ENCODE measurements at regions not wholly inside any gene's neighbourhood (a gene's known extent, or its start where the extent isn't known, plus 50 kb on each side); places are given as distances from the start of the nearest gene placed in this dataset.

DNA sequence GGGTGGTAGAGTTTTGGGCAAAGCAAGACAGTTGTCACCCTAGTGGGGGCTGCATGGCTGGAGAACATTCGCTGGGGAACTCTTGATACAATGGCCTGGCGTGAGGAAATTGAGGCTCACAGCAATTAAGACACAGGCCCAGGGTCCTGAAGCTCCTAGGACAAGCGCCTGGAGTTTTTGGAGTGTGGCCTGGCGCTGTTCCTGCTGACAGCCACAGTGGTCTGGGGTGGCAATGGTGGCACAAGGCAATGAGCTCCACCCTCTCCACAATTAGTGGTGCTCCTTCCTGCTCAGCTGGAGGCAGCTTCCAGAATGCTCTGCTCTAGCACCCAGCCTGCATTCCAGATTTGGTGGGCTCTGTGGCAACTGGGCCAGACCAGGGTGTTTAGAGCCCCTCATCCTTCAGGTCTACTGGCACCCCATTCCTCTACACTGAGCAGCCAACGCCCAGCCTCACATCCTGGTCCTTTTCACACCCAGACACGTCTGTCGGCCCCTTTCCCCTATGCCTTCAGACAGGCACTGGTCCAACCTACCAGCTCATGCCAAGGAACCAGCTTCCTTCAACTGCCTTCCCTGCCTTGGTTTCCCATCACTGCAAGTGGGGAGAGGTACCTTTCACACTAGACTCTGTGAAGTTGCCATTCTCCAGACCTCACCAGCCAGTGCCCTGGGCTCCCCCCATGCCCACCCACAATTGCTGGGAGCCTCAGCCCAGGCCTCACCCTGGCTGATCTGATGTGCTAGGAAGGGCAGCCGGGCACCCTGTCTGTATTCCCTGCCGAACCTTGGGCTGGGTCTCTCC lies 138.1 kb upstream of the COL5A1 start:
- no peak for TF ChIP-seq RAD21 (IDR thresholded peaks at IDR 0.05 in 1 of 2, conservative IDR thresholded peaks at IDR 0.05 in 1 of 2; ENCODE audit: low read depth in 2 of 2, low read length in 2 of 2)
- no peak for TF ChIP-seq POLR2AphosphoS5 (IDR thresholded peaks at IDR 0.05; ENCODE audit: low read depth, low read length)
- TF ChIP-seq, protein P1, sequence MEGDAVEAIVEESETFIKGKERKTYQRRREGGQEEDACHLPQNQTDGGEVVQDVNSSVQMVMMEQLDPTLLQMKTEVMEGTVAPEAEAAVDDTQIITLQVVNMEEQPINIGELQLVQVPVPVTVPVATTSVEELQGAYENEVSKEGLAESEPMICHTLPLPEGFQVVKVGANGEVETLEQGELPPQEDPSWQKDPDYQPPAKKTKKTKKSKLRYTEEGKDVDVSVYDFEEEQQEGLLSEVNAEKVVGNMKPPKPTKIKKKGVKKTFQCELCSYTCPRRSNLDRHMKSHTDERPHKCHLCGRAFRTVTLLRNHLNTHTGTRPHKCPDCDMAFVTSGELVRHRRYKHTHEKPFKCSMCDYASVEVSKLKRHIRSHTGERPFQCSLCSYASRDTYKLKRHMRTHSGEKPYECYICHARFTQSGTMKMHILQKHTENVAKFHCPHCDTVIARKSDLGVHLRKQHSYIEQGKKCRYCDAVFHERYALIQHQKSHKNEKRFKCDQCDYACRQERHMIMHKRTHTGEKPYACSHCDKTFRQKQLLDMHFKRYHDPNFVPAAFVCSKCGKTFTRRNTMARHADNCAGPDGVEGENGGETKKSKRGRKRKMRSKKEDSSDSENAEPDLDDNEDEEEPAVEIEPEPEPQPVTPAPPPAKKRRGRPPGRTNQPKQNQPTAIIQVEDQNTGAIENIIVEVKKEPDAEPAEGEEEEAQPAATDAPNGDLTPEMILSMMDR (IDR thresholded peaks at IDR 0.05; ENCODE audit: control extremely low read depth in 1 of 3, insufficient read depth in 1 of 3, low read depth in 1 of 3, low read length in 3 of 3), result no peak
- no peak for TF ChIP-seq TCF12 (IDR thresholded peaks at IDR 0.05; ENCODE audit: low read depth, low read length)
- TF ChIP-seq POLR2A (IDR thresholded peaks at IDR 0.05; ENCODE audit: control extremely low read depth in 1 of 2, low read depth in 2 of 2, low read length in 2 of 2), result no peak
- TF ChIP-seq, protein P2, sequence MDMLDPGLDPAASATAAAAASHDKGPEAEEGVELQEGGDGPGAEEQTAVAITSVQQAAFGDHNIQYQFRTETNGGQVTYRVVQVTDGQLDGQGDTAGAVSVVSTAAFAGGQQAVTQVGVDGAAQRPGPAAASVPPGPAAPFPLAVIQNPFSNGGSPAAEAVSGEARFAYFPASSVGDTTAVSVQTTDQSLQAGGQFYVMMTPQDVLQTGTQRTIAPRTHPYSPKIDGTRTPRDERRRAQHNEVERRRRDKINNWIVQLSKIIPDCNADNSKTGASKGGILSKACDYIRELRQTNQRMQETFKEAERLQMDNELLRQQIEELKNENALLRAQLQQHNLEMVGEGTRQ (IDR thresholded peaks at IDR 0.05; ENCODE audit: low read length), result no peak
